RWPE1 (cell line): ENCODE measurements at regions not wholly inside any gene's neighbourhood (a gene's known extent, or its start where the extent isn't known, plus 50 kb on each side); places are given as distances from the start of the nearest gene placed in this dataset.

ENCODE experiments used
- CTCF ChIA-PET: fragments of 350-600 bp; sonication (Branson Sonifier 250); formaldehyde crosslinking; extraction: SDS; loops from one replicate; lab custom pipeline; 2021; lab: Yijun Ruan, JAX
- POLR2A ChIA-PET: fragments of 400-600 bp; formaldehyde crosslinking; extraction: SDS; loops from one replicate; lab custom pipeline; 2020; ENCODE audit warnings: antibody characterized with exemption; ENCODE audit not compliant: low non-redundant PET; lab: Yijun Ruan, JAX
- DNase-seq: peaks from one replicate; pipeline ENCODE4 v3.0.0; 2012; ENCODE audit warnings: low spot score
- H3K27ac ChIP-seq: fragments of 450-650 bp; 2 replicates; pipeline ENCODE4 v1.5.1; 2017
- CTCF ChIP-seq: fragments of 450-650 bp; conservative IDR thresholded peaks from 2 replicates; pipeline ENCODE4 v1.5.1; 2017; ENCODE audit warnings: low read depth, mild to moderate bottlenecking

GRCh38 chr10:128491686-128492085 lies 365.5 kb upstream of the MKI67 start:
- CTCF ChIA-PET: interaction anchor here (0.7 kb wide), 1 partner anchor 651 kb away, joined by 5 read pairs; no protein-coding TSS in a partner anchor
- DNase-seq: no peak
- POLR2A ChIA-PET: no interaction called here
- TF ChIP-seq CTCF: no peak
- no peak overlapping the region for H3K27ac ChIP-seq

GRCh38 chr10:128493811-128494210 lies 367.6 kb upstream of the MKI67 start:
- TF ChIP-seq CTCF: no peak
- DNase-seq: no peak
- ChIA-PET POLR2A (no interaction called here), CTCF (no interaction called here)
- H3K27ac ChIP-seq: no peak overlapping the region

- DNase-seq: no peak
- POLR2A ChIA-PET: no interaction called here
- CTCF ChIA-PET: no interaction called here
- no peak overlapping the region for H3K27ac ChIP-seq
- no peak for TF ChIP-seq CTCF
Observed at GRCh38 chr10:128494665-128495064, 368.4 kb upstream of the MKI67 start.

- CTCF ChIA-PET: no interaction called here
- no peak overlapping the region for H3K27ac ChIP-seq
- POLR2A ChIA-PET: no interaction called here
- DNase-seq: no peak
- no peak for TF ChIP-seq CTCF
Observed at GRCh38 chr10:128497660-128498377, 371.6 kb upstream of the MKI67 start.

- no peak overlapping the region for H3K27ac ChIP-seq
- TF ChIP-seq CTCF: no peak
- POLR2A ChIA-PET: no interaction called here
- no peak for DNase-seq
- CTCF ChIA-PET: interaction anchor here (1.0 kb wide), 1 partner anchor 10 kb away, joined by 3 read pairs; no protein-coding TSS in a partner anchor
Observed at GRCh38 chr10:128498378-128498730, 372.1 kb upstream of the MKI67 start.

- POLR2A ChIA-PET: no interaction called here
Observed at GRCh38 chr10:128498746-128499145, 372.5 kb upstream of the MKI67 start.

More at GRCh38 chr10:128498746-128499145, 372.5 kb upstream of the MKI67 start:
- CTCF ChIA-PET: interaction anchor here (0.7 to 1.0 kb wide), 2 partner anchors 9 to 39 kb away, joined by 3 read pairs; no protein-coding TSS in a partner anchor
- TF ChIP-seq CTCF: no peak
- no peak overlapping the region for H3K27ac ChIP-seq
- DNase-seq: no peak
